ENCODE measurements at regions not wholly inside any gene's neighbourhood (a gene's known extent, or its start where the extent isn't known, plus 50 kb on each side); places are given as distances from the start of the nearest gene placed in this dataset.
"Not testable (repeated sequence)": the region's sequence is repeated elsewhere in the genome, so short reads cannot be mapped to it uniquely, and the experiment has no call there.

GRCh38 chr6:26275663-26276062, 89.3 kb upstream of the BTN3A2 start:
- no peak overlapping the region for H3K27ac ChIP-seq (ENCODE audit: low read depth in 2 of 2, low read length in 2 of 2)
- H3K36me3 ChIP-seq (ENCODE audit: control insufficient read depth in 2 of 3, insufficient read depth in 3 of 3, low read length in 3 of 3), result no peaks in the 10 kb centered on the region
- H3K27me3 ChIP-seq (ENCODE audit: control insufficient read depth, insufficient read depth, low read length), result no peaks in the 10 kb centered on the region
- FAIRE-seq (no peak), DNase-seq (no peak)
- no peak overlapping the region for H3K4me3 ChIP-seq (ENCODE audit: low read length in 3 of 3)
- peaks cover 0 to 8% (median 2%) of the 10 kb centered on the region in 3 donors for H3K4me1 ChIP-seq (ENCODE audit: control insufficient read depth in 2 of 3, insufficient read depth in 2 of 3, low read depth in 1 of 3, low read length in 3 of 3)
- TF ChIP-seq CTCF (IDR thresholded peaks at IDR 0.05; ENCODE audit: borderline replicate concordance, extremely low read depth, insufficient read depth), result no peak
- H3K9ac ChIP-seq (ENCODE audit: low read length in 3 of 3), result no peak overlapping the region
- peaks cover 0 to 4% (median 0%) of the 10 kb centered on the region in 3 donors for H3K9me3 ChIP-seq (ENCODE audit: control insufficient read depth in 2 of 3, insufficient read depth in 1 of 3, low read length in 3 of 3)
- intact Hi-C loops (cut with DNase I), result no loop called here

GRCh38 chr6:26276841-26277648, 88.0 kb upstream of the BTN3A2 start:
- Histone ChIP-seq H3K4me3 (ENCODE audit: low read length in 3 of 3) (no peak overlapping the region), H3K9ac (ENCODE audit: low read length in 3 of 3) (no peak overlapping the region), H3K9me3 (ENCODE audit: control insufficient read depth in 2 of 3, insufficient read depth in 1 of 3, low read length in 3 of 3) (no peaks in the 10 kb centered on the region), H3K4me1 (ENCODE audit: control insufficient read depth in 2 of 3, insufficient read depth in 2 of 3, low read depth in 1 of 3, low read length in 3 of 3) (peaks cover 0 to 4% (median 0%) of the 10 kb centered on the region in 3 donors), H3K27ac (ENCODE audit: low read depth in 2 of 2, low read length in 2 of 2) (no peak overlapping the region), H3K36me3 (ENCODE audit: control insufficient read depth in 2 of 3, insufficient read depth in 3 of 3, low read length in 3 of 3) (no peaks in the 10 kb centered on the region), H3K27me3 (ENCODE audit: control insufficient read depth, insufficient read depth, low read length) (no peaks in the 10 kb centered on the region)
- DNase-seq, result no peak
- no peak for FAIRE-seq
- TF ChIP-seq CTCF (IDR thresholded peaks at IDR 0.05; ENCODE audit: borderline replicate concordance, extremely low read depth, insufficient read depth), result no peak
- intact Hi-C loops (cut with DNase I), result no loop called here

- no peak overlapping the region for H3K27ac ChIP-seq (ENCODE audit: low read depth in 2 of 2, low read length in 2 of 2)
- no peaks in the 10 kb centered on the region for H3K9me3 ChIP-seq (ENCODE audit: control insufficient read depth in 2 of 3, insufficient read depth in 1 of 3, low read length in 3 of 3)
- no peak overlapping the region for H3K9ac ChIP-seq (ENCODE audit: low read length in 3 of 3)
- no peaks in the 10 kb centered on the region for H3K36me3 ChIP-seq (ENCODE audit: control insufficient read depth in 2 of 3, insufficient read depth in 3 of 3, low read length in 3 of 3)
- intact Hi-C loops (cut with DNase I), result no loop called here
- no peaks in the 10 kb centered on the region for H3K27me3 ChIP-seq (ENCODE audit: control insufficient read depth, insufficient read depth, low read length)
- H3K4me1 ChIP-seq (ENCODE audit: control insufficient read depth in 2 of 3, insufficient read depth in 2 of 3, low read depth in 1 of 3, low read length in 3 of 3), result peaks cover 0 to 4% (median under 1%) of the 10 kb centered on the region in 3 donors
- no peak for TF ChIP-seq CTCF (IDR thresholded peaks at IDR 0.05; ENCODE audit: borderline replicate concordance, extremely low read depth, insufficient read depth)
- no peak for DNase-seq
- FAIRE-seq, result no peak
- no peak overlapping the region for H3K4me3 ChIP-seq (ENCODE audit: low read length in 3 of 3)
Measured at GRCh38 chr6:26278536-26278935, 86.5 kb upstream of the BTN3A2 start.

GRCh38 chr6:26279371-26279770, 85.6 kb upstream of the BTN3A2 start:
- intact Hi-C loops (cut with DNase I); H3K27ac ChIP-seq (ENCODE audit: low read depth in 2 of 2, low read length in 2 of 2); H3K36me3 ChIP-seq (ENCODE audit: control insufficient read depth in 2 of 3, insufficient read depth in 3 of 3, low read length in 3 of 3); H3K27me3 ChIP-seq (ENCODE audit: control insufficient read depth, insufficient read depth, low read length); FAIRE-seq; H3K9ac ChIP-seq (ENCODE audit: low read length in 3 of 3); H3K4me1 ChIP-seq (ENCODE audit: control insufficient read depth in 2 of 3, insufficient read depth in 2 of 3, low read depth in 1 of 3, low read length in 3 of 3); H3K4me3 ChIP-seq (ENCODE audit: low read length in 3 of 3); H3K9me3 ChIP-seq (ENCODE audit: control insufficient read depth in 2 of 3, insufficient read depth in 1 of 3, low read length in 3 of 3); DNase-seq: not testable (repeated sequence)

All from kidney (tissue), 13 donors.